ENCODE measurements at regions not wholly inside any gene's neighbourhood (a gene's known extent, or its start where the extent isn't known, plus 50 kb on each side); places are given as distances from the start of the nearest gene placed in this dataset.
"Not testable (repeated sequence)": the region's sequence is repeated elsewhere in the genome, so short reads cannot be mapped to it uniquely, and the experiment has no call there.

- not testable (repeated sequence) for TF ChIP-seq EZH2 (IDR thresholded peaks at IDR 0.05; ENCODE audit: low read depth); CTCF (conservative IDR thresholded peaks at IDR 0.05)
Measured at GRCh38 chr1:58167131-58167530, 379.4 kb downstream of the OMA1 start.

All from PC-9 (cell line).